Endodermal cell (in vitro differentiated cells): ENCODE measurements at regions not wholly inside any gene's neighbourhood (a gene's known extent, or its start where the extent isn't known, plus 50 kb on each side); places are given as distances from the start of the nearest gene placed in this dataset.

Experiments used
- DNase-seq: peaks from one replicate; pipeline ENCODE4 v3.0.0-alpha.2; 2017
- H3K27ac ChIP-seq: 2 replicates; pipeline ENCODE4 v1.5.1; 2013; ENCODE audit warnings: mild to moderate bottlenecking, low read depth, low read length, moderate library complexity
- H3K27me3 ChIP-seq: 2 replicates; pipeline ENCODE4 v1.6.1; 2013; ENCODE audit warnings: mild to moderate bottlenecking, low read length, moderate library complexity; ENCODE audit not compliant: insufficient read depth, control insufficient read depth, poor library complexity, severe bottlenecking
- H3K36me3 ChIP-seq: 2 replicates; pipeline ENCODE4 v1.7.0; 2013; ENCODE audit warnings: mild to moderate bottlenecking, low read length, moderate library complexity; ENCODE audit not compliant: control insufficient read depth, insufficient read depth
- H3K4me1 ChIP-seq: one replicate; pipeline ENCODE4 v1.7.0; 2013; ENCODE audit warnings: low read length; ENCODE audit not compliant: control insufficient read depth, insufficient read depth
- H3K4me3 ChIP-seq: 2 replicates; pipeline ENCODE4 v1.5.1; 2013; ENCODE audit warnings: mild to moderate bottlenecking, low read length, moderate library complexity
- H3K9ac ChIP-seq: 2 replicates; pipeline ENCODE4 v1.6.1; 2013; ENCODE audit warnings: mild to moderate bottlenecking, low read length, moderate library complexity; ENCODE audit not compliant: poor library complexity, severe bottlenecking; ENCODE audit errors: extremely low read depth
- H3K9me3 ChIP-seq: 2 replicates; pipeline ENCODE4 v1.6.1; 2013; ENCODE audit warnings: mild to moderate bottlenecking, low read length, moderate library complexity; ENCODE audit not compliant: control insufficient read depth
- H3K27ac Mint-ChIP-seq: 2 replicates; pipeline ENCODE4 v1.8.0; 2020; ENCODE audit warnings: mixed read lengths
- H3K27me3 Mint-ChIP-seq: 2 replicates; pipeline ENCODE4 v1.8.0; 2021; ENCODE audit warnings: mild to moderate bottlenecking, mixed read lengths; ENCODE audit not compliant: insufficient read depth
- H3K36me3 Mint-ChIP-seq: 2 replicates; pipeline ENCODE4 v1.8.0; 2020; ENCODE audit warnings: low read depth, mixed read lengths
- H3K4me1 Mint-ChIP-seq: 2 replicates; pipeline ENCODE4 v1.8.0; 2020; ENCODE audit warnings: mixed read lengths
- H3K4me3 Mint-ChIP-seq: 2 replicates; pipeline ENCODE4 v1.8.0; 2020; ENCODE audit warnings: mild to moderate bottlenecking, moderate library complexity, mixed read lengths
- H3K9me3 Mint-ChIP-seq: 2 replicates; pipeline ENCODE4 v1.8.0; 2020; ENCODE audit warnings: mild to moderate bottlenecking, mixed read lengths
- CTCF ChIP-seq: fragments of 200-600 bp; sonication (generic); conservative IDR thresholded peaks from 2 replicates; pipeline ENCODE4 v1.5.0; 2021; ENCODE audit warnings: antibody characterized with exemption, mild to moderate bottlenecking
- whole genome bisulfite sequencing, 2 experiments: methylation state at CpG; one replicate each; pipeline versions ENCODE4 v1.1.5 to v1.1.7; 2013; ENCODE audit warnings: missing lambda C conversion rate in 2 of 2, mixed read lengths in 1 of 2; ENCODE audit not compliant: insufficient coverage in 1 of 2, insufficient read length in 1 of 2; 5-methylcytosine and 5-hydroxymethylcytosine counted together

- no peak overlapping the region for H3K27ac ChIP-seq
- H3K9ac ChIP-seq = no peak overlapping the region
- no peak for DNase-seq
- WGBS, 2 experiments = 90 to 91% methylated on average over 5 to 7 of the region's 7 CpGs
- Mint-ChIP-seq H3K27me3 (peaks cover 4% of the 10 kb centered on the region), H3K4me1 (peaks cover 5% of the 10 kb centered on the region), H3K27ac (no peak overlapping the region), H3K4me3 (no peak overlapping the region), H3K9me3 (no peaks in the 10 kb centered on the region), H3K36me3 (no peaks in the 10 kb centered on the region)
- H3K4me1 ChIP-seq = no peaks in the 10 kb centered on the region
- H3K9me3 ChIP-seq = no peaks in the 10 kb centered on the region
- no peaks in the 10 kb centered on the region for H3K36me3 ChIP-seq
- no peaks in the 10 kb centered on the region for H3K27me3 ChIP-seq
- no peak for TF ChIP-seq CTCF
- no peak overlapping the region for H3K4me3 ChIP-seq
Observed at GRCh38 chr21:35854281-35854680, 206.0 kb downstream of the SETD4 start.

GRCh38 chr21:35853321-35854239 lies 206.7 kb downstream of the SETD4 start:
- Mint-ChIP-seq H3K36me3 (no peaks in the 10 kb centered on the region), H3K27me3 (no peaks in the 10 kb centered on the region), H3K4me1 (peaks cover 2% of the 10 kb centered on the region), H3K27ac (no peak overlapping the region), H3K9me3 (no peaks in the 10 kb centered on the region), H3K4me3 (no peak overlapping the region)
- Histone ChIP-seq H3K9me3 (no peaks in the 10 kb centered on the region), H3K27ac (no peak overlapping the region), H3K27me3 (no peaks in the 10 kb centered on the region), H3K4me3 (no peak overlapping the region), H3K36me3 (no peaks in the 10 kb centered on the region), H3K4me1 (no peaks in the 10 kb centered on the region), H3K9ac (no peak overlapping the region)
- 95 to 98% methylated on average over 5 to 8 of the region's 9 CpGs for WGBS, 2 experiments
- TF ChIP-seq CTCF = no peak
- DNase-seq = no peak

- TF ChIP-seq CTCF = no peak
- Mint-ChIP-seq H3K9me3 (no peaks in the 10 kb centered on the region), H3K27me3 (no peaks in the 10 kb centered on the region), H3K36me3 (no peaks in the 10 kb centered on the region), H3K4me1 (no peaks in the 10 kb centered on the region), H3K27ac (no peak overlapping the region), H3K4me3 (no peak overlapping the region)
- Histone ChIP-seq H3K9ac (no peak overlapping the region), H3K4me3 (no peak overlapping the region), H3K36me3 (no peaks in the 10 kb centered on the region), H3K4me1 (no peaks in the 10 kb centered on the region), H3K27me3 (no peaks in the 10 kb centered on the region), H3K9me3 (no peaks in the 10 kb centered on the region), H3K27ac (no peak overlapping the region)
- WGBS, 2 experiments = 73 to 100% methylated on average over 2 of the region's 2 CpGs
- DNase-seq = no peak
Observed at GRCh38 chr21:35852820-35853219, 207.5 kb downstream of the SETD4 start.
